DMS53 treated with DMSO at 0.1 percent for 48 hours (cell line): ENCODE measurements at regions not wholly inside any gene's neighbourhood (a gene's known extent, or its start where the extent isn't known, plus 50 kb on each side); places are given as distances from the start of the nearest gene placed in this dataset.
"Not testable (repeated sequence)": the region's sequence is repeated elsewhere in the genome, so short reads cannot be mapped to it uniquely, and the experiment has no call there.

Experiments used
- DNase-seq: peaks from one replicate; lab custom pipeline; 2025; ENCODE audit not compliant: unreplicated experiment; lab: John Stamatoyannopoulos, UW

DNA sequence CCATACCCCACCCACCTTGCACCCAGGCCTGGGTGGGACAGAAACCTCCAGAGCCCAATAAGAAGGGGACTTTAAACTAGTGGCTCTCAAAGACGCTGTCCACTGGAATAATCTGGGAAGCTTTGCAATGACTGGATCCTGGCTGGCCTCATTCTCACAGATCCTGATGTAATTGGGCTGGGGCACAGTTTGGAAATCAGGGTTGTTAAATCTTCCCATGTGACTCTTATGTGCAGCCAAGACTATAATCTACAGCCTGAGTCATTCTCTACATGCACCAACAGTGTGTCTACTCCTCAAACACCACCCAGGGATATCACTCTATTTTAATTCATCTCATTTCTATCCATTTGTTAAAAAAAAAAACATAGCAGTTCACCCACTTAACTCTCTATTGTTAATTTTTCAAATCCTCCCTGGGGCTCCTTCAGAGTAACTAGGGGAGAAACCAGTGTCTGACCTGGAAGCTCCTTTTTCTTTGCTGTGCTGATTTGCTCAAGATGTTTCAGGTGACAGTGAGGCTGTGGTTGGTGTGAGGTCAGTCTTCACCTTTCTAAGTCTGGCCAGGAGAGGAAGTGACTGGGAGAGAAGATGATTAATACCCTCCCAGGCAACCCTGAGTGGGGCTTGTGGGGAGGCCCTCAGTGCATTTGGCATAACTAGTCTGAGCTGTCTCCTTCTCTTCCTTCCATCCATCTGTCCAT lies 211.6 kb upstream of the SFSWAP start:
- DNase-seq: no peak

DNA sequence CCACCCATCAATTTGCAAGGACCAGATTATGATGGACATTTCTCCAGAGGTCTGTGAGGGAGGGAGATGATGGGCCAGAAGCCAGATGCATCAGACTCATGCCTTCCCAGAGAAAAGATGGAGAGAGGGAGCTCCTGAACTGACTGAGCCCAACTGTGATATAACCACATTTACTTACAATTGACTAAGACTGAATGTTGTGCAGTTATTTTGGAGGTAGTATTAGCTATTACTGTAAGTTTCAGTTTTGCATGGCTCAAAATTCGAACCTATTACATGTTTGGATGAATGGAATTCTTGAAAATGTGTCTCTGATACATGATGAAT lies 211.1 kb upstream of the SFSWAP start:
- no peak for DNase-seq

DNA sequence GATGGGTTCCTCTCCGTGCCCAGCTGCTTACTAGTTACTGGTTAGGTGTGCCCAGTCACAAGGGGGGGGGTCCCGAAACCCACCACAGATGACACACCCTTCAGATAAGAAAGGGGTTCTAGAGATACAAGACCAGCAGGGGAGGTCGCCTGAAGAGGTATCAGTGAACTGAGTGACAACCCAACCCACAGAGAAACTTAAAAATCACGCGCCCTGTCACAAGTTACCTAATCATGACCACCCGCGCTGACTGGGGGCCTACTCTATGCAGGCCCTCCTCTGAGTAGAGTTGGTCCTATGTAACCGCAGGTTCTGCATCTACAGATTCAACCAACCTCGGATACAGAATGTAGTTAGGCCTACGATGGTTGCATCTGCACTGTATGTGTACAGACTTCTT lies 210.3 kb upstream of the SFSWAP start:
- DNase-seq: no peak

DNA sequence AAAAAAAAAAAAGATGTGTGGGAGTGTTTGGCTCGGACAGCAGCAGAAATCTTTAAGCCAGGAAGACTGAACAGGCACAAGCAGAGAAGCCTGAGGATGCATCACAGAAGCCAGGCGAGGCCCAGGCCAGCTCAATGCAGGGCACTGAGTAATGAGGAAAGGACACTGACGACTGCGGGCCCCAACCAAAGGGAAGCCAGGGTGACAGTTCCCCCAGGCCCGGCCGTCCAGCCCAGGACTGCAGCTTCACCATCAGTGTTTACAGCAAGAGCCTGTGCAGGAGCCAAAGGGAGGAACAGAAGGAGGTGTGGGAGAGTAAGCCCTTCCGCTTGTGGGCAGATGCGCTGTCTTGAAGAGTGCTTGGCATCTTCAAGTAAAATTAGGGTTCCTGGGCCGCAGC lies 205.3 kb upstream of the SFSWAP start:
- DNase-seq: no peak

DNA sequence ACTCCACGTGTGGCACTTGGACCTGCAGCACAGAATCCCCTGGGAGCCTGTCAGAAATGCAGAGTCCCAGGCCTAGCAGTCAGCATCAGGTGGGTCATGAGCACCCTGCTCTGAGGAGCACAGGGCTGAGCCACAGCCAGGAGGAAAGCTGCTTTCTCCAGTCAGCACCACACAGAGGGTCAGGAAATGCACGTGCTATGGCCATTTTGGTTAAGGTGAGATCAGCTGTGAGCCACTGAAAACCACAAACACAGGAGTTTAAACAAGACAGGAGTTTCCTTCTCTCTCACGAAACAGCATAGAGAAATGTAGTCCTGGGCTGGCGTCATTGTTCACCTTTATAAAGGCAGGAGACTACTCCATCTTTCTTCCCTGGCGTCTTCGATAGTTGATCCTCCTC lies 204.5 kb upstream of the SFSWAP start:
- no peak for DNase-seq

DNA sequence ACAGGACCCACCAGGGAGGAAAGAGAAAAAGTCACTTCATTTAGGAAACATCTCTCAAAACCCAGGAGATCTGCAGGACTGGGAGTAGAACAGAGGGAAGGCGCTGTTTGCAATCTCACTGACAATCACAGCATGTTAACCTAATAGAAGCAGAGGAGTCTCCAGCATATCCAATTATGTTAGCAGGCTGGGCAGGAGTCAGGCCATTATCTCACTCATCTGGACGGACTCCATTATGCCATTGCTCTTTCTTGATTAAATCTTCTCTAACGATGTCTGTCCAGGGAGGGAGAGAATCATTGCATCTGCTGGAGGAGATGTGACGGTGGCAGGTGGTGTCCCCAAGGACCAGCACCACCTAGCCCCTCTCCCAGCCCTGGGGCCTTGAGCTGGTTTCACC lies 203.8 kb upstream of the SFSWAP start:
- no peak for DNase-seq

DNA sequence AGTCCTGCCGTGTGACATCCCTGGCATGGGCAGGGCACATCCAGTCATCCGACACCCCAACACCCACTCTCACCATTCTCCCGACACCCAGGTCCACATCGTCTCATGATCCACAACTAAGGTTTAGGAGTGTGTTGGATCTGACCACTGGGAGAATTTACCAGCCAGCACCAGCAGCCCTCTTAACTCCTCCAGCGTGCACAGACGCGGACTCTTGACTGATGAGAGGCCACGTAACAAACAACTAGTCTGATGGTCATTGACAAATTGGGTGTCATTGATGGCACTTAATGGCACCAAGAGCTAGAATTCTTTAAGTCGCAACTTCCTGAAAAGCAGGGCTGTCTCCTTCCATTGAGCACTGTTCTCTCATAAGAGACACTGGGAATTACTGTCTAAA lies 203.0 kb upstream of the SFSWAP start:
- peak; percentile 18 for DNase-seq

DNA sequence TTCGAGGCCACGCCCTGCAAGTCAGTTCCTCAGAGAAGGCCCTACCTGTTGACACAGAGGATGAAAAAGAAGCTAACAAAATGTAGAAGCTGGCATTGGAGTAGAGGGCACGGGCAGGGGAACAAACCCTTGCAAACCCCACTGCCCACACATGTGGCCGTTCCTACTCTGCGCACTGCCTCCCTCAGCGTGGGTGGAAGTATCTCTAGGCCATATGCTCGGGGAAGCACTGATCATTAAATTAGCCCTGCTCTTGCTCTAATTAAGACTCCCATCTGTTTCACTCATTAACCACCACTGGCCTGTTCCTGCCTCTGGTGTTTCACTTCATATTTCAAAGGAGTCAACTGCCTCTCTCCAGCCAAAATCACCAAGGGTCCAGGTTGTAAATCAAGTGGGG lies 201.2 kb upstream of the SFSWAP start:
- DNase-seq: no peak

DNA sequence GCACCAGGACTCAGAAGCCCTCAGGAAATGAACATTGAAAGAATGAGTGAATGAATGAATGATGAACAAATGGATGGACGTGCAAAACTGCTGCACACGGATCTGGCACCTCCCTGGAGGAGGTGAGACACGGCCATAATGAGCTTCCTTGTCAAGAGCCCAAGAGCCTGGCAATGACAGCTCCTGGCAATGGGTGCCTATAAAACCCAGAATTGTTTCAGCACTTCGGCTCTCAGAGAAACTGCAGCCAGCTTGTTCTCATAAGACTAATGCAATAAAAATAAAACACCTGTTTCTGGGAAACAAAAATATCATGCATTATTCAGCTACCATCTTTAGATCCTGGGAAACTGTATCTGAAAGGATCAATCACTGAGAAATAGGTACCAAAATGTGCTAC lies 200.5 kb upstream of the SFSWAP start:
- no peak for DNase-seq

DNA sequence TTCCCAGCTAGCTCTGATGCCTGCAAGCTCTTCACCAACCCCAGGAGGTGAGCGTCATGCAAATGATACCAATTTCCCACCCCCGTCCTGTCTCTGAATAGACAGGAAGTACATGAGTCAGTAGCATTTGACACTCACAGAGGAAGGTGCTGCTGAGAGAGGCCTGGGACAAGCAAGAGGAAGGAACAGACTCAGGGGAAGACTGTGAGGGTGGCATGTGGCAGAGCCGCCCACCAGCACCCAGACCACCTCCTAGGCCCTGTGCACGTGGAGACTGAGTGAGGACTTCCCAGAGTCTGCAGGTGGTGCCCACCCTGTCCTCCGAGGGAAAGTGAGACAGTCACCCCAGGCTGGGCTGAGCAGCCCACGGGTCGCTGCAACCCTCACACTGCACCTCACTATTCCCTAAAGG lies 199.5 kb upstream of the SFSWAP start:
- DNase-seq: peak; percentile 77

DNA sequence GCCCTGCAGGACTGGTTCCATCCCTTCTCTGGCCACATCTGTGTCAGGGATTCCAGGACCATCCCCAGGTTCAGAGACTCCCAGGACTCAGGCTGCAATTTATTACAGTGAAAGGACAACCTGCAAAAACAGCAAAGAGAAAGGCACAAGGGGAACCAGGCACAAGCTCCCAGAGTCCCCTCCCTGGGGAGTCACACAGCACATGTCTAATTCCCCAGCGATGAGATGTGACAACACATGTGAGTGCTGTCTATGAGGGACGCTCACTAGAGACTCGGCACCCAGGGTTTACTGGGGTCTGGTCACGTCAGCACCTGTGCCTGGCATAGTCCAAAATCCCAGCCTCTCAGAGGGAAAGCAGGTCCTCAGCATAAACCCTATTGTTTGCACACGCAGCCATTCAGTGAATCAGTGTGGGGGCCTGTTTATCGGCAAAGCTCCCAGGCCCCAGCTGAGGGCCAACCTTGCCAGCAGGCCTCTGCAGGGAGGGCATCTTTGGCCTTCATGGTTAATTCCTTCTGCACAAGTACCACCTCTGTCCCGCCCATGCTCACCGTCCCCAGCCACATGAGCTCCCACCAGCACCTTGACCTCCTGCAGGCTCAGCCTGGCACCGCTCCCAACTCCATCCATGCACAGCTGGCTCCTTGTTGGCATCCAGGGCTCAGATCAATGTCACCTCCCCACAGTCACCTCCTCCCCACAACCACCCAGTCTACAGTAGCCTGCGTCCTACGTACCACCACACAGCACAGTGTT lies 198.9 kb upstream of the SFSWAP start:
- DNase-seq: peak; percentile 17

DNA sequence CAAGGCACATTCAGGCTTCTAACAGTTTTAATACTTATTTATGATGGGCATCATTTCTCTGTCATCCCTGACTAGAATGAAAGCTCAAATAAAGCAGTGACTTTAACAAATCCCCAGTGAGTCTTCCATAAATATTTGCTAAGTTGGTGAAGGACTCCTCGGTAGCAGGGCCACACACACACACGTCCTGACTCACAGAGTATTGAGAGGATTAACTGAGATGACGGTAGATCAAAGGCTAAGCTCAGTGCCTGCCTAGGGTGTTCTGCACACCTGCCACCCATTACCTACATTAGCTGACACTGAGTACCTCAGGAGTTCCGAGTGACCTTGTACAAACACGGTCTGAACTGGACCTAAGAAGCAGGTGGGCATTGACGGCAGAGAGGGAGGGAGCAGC lies 197.3 kb upstream of the SFSWAP start:
- DNase-seq: peak; percentile 98

DNA sequence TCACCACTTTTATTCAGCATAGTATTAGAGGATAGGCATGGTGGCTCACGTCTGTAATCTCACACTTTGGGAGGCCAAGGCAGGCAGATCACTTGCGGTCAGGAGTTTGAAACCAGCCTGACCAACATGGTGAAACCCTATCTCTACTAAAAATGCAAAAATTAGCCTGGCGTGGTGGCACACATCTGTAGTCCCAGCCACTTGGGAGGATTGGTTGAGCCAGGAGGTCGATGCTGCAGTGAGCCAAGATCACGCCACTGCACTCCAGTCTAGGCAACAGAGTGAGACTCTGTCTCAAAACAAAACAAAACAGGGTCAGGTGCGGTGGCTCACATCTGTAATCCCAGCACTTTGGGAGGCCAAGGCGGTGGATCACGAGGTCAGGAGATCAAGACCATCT lies 190.3 kb upstream of the SFSWAP start:
- not testable (repeated sequence) for DNase-seq

DNA sequence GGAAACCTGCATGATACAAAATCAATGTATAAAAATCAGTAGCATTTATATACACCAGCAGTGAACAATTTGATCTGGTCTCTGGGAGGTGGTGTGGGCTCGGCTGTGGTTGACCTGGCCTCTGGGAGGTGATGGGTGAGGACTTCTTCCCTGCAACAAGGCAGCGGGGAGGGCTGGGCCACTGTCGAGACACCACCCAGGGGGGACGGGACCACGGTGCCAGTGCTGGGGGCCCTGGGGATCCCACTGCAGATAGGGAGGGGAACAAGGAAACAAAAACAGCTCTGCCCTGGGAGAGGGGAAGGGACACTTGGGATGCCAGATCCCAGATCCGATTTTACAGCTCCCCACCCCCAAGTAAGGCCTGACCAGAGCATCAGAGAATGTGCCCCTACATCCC lies 189.6 kb upstream of the SFSWAP start:
- DNase-seq: no peak

DNA sequence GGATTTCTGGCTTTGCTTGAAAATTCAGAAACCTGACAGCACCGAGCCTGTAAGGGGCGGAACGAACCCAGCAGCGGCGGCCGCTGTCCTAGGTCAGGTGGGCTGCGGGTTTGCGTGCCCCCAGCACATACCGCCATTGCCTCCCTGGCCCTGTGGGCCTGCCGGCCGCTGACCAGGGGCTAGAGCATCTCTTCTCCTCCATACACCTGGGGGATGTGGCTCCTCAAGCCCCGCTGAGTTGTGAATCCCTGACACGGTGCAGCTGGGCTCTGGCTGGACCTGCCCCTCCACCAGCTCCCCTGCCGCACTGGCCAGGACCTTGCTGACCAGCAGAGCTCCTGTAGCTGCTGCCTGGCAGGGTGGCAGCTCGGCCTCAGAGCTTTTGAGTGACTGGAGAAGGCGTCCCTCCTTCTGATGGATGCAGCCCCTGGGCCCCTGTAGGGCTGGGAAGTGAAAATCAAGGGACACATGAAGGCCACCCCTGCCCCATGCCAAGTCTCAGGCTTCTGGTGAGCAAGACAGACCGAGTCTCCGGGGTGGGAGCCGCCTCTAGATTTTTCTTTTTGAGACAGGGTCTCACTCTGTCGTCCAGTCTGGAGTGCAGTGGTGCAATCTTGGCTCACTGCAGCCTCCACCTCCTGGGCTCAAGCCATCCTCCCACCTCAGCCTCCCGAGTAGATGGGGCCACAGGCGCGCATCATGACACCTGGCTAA lies 184.9 kb upstream of the SFSWAP start:
- DNase-seq: no peak

DNA sequence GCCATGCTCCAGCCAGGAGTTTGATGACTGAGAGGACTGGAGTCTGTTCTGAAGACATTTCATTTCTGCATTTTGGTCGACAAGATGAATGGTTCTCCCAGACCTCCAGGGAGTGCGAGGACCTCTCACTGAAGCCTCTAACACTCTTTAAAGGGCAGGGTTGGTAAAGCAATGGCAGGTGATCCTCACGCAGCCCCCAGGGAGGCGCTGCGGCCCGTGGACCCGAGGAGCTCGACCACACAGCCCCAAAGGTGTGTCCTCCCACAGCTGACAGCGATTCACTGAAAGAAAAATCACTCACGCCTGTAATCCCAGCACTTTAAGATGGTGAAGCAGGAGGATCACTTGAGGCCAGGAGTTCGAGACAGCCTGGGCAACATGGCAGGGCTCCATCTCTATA lies 183.8 kb upstream of the SFSWAP start:
- DNase-seq: no peak

DNA sequence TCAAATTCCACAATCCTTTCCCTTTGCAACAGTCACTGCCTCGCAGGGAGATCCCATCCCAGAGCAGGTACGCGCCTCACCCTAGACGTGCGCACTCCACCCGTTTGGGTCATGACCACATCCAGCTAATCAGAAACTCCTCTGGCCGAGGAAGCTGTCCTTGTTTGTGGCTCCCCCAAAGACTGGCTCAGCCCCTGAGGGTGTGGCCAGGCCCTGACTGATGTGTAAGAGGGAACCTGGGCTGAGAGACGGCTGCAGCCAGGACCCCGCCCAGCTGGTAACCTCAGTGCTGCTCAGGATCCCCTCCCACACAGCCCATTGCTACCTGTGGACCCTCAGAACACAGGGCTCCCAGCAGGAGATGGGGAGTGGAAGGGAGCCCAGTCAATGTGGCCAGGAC lies 183.2 kb upstream of the SFSWAP start:
- no peak for DNase-seq

DNA sequence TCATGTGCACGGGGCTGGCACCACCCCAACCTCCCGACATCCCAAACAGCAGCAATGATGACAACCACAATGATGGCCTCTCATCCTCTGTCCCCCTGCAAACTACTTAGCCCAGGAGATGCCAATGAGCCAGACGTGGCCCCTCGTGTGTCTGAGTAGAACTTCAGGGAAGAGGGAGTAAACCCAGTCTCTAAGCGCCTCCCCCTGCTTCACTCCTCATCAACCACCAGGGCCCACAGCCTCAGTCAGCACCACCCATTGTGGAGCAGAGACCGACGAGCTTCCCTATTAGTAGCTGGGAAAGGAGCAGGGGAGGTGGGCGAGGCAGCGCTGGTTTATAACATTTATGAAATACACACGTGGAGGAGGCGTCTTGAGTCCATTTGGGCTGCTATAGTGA lies 182.7 kb upstream of the SFSWAP start:
- no peak for DNase-seq

DNA sequence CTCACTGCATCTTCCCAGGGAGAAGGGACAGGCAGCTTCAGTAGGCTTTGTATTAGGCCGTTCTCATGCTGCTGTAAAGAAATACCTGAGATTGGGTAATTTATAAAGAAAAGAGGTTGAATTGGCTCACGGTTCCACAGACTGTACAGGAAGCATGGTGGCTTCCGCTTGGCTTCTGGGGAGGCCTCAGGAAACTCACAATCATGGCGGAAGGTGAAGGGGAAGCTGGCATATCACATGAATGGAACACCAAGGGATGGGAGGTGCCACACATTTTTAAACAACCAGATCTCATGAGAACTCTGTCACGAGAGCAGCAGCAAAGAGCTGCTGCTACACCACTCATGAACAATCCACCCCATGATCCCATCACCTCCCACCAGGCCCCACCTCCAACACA lies 182.2 kb upstream of the SFSWAP start:
- no peak for DNase-seq

DNA sequence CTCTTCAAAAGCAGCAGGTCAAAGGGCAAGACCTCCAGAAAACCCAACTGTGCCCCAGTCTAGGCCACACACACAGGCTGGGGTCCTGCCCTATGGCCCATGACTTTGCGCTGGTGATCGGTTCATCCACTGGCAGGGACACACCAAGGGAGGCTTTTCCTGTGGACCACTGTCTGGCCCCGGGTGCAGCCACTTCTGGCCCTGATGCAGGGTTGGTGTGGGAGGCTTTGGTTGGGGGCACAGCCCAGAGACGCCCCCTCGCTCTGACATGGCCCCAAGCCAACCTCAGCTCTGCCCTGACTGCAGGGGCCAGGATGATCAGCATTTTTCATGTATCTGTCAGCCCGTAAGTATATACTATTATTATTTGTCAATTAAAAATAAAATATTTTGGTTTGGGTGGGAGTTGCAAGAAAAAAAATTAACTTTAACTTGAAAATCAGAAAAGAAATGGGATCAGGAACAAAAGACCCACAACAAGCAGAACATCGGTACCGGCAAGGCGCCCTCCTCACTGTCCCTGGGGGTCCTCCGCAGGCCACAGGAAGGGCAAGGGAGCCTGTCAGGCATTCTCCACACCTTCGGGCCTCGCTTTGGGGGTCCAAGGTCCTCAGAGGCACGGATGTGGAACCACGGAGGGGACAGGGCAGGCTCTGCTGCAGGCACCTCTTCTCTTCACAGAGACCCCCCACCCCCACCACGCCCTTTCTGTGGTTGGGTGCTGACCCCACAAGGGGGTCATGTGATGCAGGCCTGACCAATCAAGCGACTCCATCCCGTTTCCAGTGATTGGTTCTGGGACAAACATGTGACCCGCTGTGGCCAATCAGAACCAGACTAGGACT lies 181.5 kb upstream of the SFSWAP start:
- no peak for DNase-seq

DNA sequence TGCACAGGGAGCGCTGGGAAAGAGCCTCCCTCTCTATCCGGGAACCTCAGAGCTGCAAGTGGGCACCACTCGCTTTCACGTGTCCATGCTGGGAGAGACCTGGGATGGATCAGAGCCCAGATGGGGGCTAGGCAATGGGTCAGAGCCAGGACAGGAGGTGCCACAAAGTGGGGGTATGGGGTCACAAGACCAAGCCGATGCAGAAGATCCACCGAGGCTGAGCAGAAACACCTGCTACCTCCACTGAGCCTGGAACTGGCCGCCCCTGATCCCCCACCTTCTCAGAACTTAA lies 180.9 kb upstream of the SFSWAP start:
- DNase-seq: no peak

DNA sequence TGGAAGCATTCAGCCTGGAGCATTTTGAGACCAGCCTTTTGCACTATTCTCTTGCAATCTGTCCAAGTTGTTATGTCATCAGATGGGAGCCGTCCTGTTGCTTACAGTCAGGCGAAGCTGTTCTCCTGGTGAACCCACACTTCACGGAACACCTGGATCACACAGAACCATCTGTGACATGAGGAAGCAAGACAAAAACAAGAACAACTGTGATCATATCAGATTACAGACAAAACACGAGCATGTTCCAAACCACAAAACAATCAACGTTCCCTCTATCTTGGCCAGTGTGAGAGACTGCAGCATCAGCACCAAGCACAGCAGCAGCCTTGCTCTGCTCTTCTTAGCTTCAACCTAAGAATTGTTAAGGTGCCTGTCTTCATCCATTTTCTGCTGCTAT lies 180.5 kb upstream of the SFSWAP start:
- no peak for DNase-seq
